DMS53 treated with DMSO at 0.1 percent for 48 hours (cell line): ENCODE measurements at regions not wholly inside any gene's neighbourhood (a gene's known extent, or its start where the extent isn't known, plus 50 kb on each side); places are given as distances from the start of the nearest gene placed in this dataset.
"Not testable (repeated sequence)": the region's sequence is repeated elsewhere in the genome, so short reads cannot be mapped to it uniquely, and the experiment has no call there.

Experiments used
- DNase-seq: peaks from one replicate; lab custom pipeline; 2025; ENCODE audit not compliant: unreplicated experiment; lab: John Stamatoyannopoulos, UW

DNA sequence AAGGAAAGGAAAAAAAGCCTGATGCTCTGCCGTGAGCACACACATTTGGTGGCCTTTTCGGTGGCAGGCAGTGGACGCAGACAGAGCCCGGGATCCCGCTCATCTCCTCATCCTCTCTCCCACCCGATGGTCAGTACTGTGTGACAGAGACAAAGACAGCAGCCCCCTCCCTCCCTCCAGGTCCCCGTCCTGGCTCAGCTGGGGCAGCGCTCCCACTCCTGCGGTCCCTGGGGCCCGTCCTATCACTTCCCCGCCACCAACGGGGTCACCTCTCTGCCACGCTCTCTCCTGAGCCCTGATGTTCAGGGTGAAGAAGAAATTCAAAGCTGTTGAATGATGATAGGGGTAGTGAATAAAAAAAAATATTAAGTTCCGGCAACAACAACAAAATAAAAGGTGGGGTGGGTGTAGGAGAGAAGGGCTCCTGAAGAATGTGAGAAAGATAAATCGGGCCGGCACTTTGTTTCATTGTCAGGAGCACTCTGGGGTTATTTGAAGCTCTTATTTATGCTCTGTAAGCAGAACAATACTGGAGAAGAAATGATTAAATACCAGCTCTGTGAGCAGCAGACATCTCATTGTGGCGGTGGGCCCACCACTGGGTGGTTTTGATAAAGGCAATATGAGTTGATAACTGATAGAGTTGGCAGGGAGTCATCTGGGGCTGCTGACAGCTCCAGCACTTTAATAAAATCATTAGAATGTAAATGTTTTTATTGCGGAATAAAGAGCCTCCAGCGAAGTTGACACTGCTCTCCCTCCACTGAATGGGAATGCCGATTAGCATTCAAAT is 417.7 kb downstream of the IRX1 start:
- DNase-seq: no peak

GRCh38 chr5:4015709-4016108 is 420.1 kb downstream of the IRX1 start:
- DNase-seq: no peak

DNA sequence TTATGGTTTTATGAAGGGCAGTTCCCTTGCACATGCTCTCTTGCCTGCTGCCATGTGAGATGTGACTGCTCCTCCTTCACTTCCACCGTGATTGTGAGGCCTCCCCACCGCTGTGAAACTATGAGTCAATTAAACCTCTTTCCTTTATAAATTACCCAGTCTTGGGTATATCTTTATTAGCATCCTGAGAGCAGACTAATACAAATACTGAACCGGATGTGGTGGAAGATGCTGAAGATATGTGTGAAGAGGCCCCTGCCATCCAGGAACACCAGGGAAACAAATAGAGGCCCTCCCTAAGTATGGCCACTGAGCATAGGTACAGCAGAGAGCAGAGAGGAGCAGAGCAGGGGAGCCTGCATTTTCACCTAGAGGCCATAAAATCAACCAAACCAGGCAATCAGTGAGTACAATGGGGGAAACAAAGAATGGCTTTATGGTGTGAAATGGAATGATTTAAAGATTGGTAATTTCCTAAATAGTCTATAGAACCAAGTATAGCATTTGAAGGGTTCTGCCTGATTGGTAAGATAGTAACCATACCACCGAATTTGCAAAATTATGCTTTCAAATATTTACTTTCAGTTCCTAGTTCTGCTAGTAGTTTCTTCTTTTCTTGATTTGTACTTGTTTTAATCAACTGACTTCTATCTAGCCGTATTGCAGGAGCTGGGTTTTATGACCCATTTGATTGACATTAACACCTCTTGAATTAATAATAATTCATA is 421.6 kb downstream of the IRX1 start:
- DNase-seq: no peak

GRCh38 chr5:4018007-4018406 is 422.4 kb downstream of the IRX1 start:
- no peak for DNase-seq

DNA sequence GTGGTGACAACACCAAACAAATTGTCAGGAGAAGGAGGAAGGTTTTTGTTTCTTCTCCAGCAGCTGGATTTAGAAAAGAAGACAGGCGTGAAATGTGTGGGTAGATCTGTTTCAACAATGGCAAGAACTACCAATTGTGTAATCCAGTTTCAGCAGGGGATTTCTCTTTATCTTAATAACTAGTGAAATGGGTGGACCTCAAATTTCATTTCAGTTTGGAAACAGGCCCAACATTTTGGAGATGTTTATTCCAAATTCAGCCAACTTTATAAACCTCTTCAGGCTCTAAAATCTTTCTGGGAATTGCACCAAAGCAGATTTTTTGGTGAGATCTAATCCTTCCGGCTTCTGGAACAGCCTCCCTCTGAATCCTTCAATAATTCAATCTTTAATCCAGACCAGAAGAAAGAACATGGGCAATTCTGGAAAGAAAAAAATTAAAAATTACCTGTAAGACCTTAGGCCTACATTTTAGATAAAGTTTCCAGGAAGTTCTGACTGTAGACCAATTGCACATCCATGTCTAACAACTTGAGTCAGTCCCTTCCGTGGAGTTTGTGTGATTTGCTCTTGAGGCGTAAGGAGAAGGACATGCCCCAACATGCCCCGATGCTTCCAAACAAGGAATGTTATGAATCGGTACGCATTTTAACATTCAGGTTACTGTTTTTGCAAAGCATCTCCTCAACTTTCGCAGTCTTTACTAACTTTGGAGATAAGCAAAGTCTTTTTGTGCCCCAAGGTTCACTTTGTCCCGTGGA is 423.6 kb downstream of the IRX1 start:
- no peak for DNase-seq

GRCh38 chr5:4019841-4020240 is 424.2 kb downstream of the IRX1 start:
- DNase-seq: no peak

DNA sequence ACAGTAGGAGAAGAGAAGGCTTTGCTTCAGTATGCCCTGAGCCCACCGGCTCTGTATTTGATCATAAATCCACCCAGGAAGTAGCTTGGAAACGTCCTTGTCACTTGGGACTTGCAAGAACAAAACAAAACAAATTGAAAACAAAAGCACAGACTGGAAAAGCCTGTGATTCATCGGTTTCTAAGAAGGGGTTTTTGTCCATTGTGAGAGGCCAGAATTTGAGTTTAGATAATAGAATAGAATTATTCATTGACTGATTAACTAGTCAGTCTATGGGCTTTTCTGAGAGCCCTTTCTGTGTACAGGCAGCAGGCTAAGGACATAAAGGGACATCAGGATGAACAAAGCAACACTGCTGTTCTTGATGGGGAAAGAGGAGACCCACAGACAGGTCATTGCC is 424.8 kb downstream of the IRX1 start:
- DNase-seq: no peak

DNA sequence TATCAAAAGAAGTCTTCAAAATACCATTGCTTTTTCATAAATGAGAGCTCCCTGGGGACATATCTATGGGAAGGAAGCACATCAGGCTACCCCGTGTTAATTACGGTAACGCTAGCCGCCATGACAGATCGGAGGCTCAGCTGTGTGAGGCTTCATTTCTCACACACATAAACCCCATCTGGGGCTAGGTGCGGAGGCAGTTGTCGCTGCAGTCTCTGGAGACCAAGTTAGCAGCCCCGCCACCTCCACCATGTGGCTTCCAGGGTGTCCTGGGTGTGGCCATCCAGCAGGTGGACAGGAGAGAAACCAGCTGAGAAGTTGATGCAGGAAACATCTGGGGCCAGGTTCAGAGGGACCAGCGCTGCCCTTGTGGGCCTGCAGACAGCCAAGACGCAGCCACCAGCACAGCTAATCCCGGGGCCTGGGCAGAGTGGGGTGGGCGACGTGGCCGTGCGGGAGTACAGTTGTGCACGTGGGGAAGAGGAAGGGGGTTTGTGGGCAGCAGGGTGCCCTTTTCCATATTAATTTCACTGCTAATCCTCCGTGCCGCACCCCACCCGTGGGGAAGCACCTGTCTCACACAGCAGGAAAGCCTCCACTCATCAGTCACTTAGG is 426.5 kb downstream of the IRX1 start:
- DNase-seq: no peak

GRCh38 chr5:4023091-4023752 is 427.6 kb downstream of the IRX1 start:
- no peak for DNase-seq

- no peak for DNase-seq
These were observed 428.2 kb downstream of the IRX1 start for GRCh38 chr5:4023753-4024335.

- DNase-seq: no peak
These were observed 431.6 kb downstream of the IRX1 start for GRCh38 chr5:4027088-4027734.

GRCh38 chr5:4028384-4028783 is 432.8 kb downstream of the IRX1 start:
- DNase-seq: no peak

- not testable (repeated sequence) for DNase-seq
These were observed 437.9 kb downstream of the IRX1 start for GRCh38 chr5:4033546-4033945.

DNA sequence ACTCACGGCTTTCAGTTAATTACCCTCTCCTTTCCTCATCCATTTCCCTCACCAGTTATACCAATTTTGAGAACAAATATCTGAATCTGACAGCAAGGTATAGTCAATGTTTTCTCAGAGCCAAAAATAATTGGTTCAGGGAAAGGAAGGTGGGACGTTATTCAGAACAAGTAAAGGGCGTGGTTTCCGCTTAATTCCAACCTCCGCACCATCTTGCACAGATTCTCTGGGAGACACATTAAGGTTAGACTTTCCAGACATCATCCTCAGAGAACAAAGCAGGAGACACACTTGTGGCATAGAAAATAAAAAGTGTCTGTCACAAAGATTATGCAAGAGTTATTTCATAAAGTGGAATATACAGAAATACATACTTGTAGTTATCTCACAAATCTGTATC is 441.2 kb downstream of the IRX1 start:
- no peak for DNase-seq

DNA sequence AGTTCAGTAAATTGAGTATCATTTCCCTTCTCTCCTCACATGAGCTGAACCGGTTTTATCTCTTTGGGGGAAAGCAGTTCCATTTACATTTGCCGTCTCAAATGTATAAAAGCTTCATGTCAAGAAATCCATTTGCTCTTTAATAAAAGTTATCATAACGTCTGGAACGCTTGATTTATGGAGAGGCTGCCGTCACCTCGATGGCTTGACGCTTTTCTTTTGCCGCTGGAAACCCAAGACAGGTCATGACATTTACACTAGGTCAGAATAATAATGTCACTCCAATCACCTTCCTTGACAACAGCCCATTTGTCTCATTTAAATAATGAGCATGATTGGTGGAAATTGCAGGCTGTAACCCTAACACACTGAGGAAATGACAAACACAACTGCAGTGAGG is 443.4 kb downstream of the IRX1 start:
- DNase-seq: no peak

DNA sequence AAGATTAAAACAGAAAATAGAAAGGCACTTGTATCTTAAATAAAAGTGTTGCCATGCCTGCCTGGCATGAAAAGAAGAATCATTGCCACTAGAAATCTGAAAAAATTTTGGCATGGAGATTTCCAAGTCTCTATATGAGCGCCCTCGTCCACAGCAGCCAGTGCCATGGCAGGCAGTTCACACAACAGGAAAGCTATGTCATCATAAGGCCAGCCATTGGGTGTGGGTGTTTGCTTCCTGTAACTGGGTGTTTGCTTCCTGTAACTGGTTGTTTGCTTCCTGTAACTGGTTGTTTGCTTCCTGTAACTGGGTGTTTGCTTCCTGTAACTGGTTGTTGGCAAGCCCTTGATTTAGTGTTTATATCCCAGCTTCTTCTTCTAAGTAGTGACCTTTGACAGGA is 446.7 kb downstream of the IRX1 start:
- no peak for DNase-seq

DNA sequence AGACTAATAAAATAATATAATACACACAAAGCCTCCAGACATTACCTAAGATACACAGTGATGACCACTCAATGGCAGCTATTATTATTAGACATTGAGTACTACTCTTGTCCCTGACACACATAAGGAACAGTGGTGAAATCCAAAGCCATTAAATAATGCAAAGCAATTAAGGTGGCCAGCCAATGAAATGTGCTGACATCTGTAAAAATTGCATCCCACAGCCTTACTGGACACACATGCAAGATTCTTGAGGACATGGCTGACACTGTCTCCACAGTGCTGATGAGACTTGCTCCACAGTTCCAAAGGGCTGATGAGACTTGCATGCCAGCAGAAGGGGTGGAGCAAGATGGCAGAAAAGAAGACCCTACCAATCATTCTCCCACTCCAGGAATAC is 447.5 kb downstream of the IRX1 start:
- DNase-seq: no peak

- no peak for DNase-seq
These were observed 449.2 kb downstream of the IRX1 start for GRCh38 chr5:4044881-4045280.

- no peak for DNase-seq
These were observed 452.8 kb downstream of the IRX1 start for GRCh38 chr5:4048398-4048797.

DNA sequence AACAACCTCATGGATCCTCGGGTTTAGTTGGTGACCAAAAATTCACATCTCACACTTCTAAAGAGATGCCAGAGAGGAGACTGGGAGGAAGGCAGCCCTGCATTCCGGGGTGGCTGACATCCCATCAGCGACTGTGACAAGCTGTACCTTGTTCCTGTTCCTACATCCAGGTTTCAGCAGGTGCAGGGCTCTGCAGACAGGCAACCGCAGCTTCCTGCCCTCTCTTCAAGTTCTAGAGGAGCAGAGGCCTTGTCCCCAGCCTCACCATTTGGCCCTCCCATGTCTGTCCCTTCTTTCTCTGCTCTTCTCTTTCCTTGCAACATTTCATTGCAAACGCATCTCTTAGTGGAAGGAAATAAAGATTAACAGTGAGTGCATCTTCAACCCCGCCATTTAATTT is 454.6 kb downstream of the IRX1 start:
- DNase-seq: no peak
